Left lung (tissue), 4 donors: ENCODE measurements at regions not wholly inside any gene's neighbourhood (a gene's known extent, or its start where the extent isn't known, plus 50 kb on each side); places are given as distances from the start of the nearest gene placed in this dataset.

ENCODE experiments used
- ATAC-seq: fragments of 200-7000 bp; cut with Tn5 transposase; one replicate; pipeline ENCODE4 v1.9.1; 2020; ENCODE audit warnings: moderate library complexity
- DNase-seq, 4 donors: peaks; one replicate each; pipeline ENCODE4 v3.0.0-alpha.2; 2013 to 2020
- H3K27ac ChIP-seq, 2 donors: fragments of 200-600 bp; sonication (generic) in 1 of 2; one replicate each; pipeline versions ENCODE4 v1.5.0 to v1.8.0; 2020 to 2021
- H3K27me3 ChIP-seq, 2 donors: fragments of 200-600 bp; sonication (generic) in 1 of 2; one replicate each; pipeline versions ENCODE4 v1.5.0 to v1.8.0; 2020 to 2021
- H3K36me3 ChIP-seq, 2 donors: fragments of 200-600 bp; sonication (generic) in 1 of 2; one replicate each; pipeline versions ENCODE4 v1.5.0 to v1.8.0; 2020 to 2021
- H3K4me1 ChIP-seq, 2 donors: fragments of 200-600 bp; one replicate each; pipeline ENCODE4 v1.8.0; 2021
- H3K4me3 ChIP-seq, 2 donors: fragments of 200-600 bp; sonication (generic) in 1 of 2; one replicate each; pipeline versions ENCODE4 v1.5.0 to v1.8.0; 2020 to 2021; ENCODE audit warnings: mild to moderate bottlenecking in 1 of 2
- H3K9me3 ChIP-seq, 2 donors: fragments of 200-600 bp; sonication (generic) in 1 of 2; one replicate each; pipeline versions ENCODE4 v1.5.0 to v1.8.0; 2020 to 2021
- intact Hi-C, 2 donors: fragments of 100-400 bp; cut with DNase I; formaldehyde crosslinking; loops; one replicate each; pipeline versions ENCODE4 v1.11.2 to v1.14.2; 2022
- TF ChIP-seq, protein P1 (sequence below), 2 donors: fragments of 200-600 bp; sonication (generic) in 1 of 2; IDR thresholded peaks; one replicate each; pipeline versions ENCODE4 v1.5.0 to v1.8.0; 2021; ENCODE audit warnings: antibody characterized with exemption in 2 of 2
- donor health status: DM: no; HTN: yes; CAD: no.
- donor health status: DM: no; HTN: no; CAD: no.

DNA sequence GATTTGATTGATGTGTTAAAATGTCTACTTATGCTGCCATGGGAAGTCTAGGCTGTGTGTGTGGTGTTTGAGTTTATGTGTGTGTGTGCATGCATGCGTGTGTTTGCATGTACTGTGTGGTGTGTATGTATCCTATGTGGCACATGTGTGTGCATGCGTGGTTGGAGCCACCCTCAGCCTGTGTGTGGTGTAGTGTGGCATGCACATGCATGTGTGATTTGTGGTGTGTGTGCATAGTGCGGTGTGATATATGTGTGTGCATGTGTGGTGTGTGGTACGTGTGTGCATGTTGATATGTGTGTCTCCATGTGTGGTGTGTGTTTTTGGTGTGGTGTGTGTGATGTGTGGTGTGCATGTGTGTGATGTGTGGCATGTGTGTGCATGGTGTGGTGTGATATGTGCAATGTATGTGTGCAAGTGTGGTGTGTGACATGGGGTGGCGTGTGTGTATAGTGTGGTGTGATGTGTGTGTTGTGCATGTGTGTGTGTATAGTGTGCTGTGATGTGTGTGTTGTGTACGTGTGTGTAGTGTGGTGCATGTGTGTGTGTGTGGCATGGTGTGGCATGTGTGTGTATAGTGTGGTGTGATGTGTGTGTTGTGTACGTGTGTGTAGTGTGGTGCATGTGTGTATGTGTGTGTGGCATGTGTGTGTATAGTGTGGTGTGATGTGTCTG, 66.6 kb upstream of the HDAC4 start:
- TF ChIP-seq, protein P1, sequence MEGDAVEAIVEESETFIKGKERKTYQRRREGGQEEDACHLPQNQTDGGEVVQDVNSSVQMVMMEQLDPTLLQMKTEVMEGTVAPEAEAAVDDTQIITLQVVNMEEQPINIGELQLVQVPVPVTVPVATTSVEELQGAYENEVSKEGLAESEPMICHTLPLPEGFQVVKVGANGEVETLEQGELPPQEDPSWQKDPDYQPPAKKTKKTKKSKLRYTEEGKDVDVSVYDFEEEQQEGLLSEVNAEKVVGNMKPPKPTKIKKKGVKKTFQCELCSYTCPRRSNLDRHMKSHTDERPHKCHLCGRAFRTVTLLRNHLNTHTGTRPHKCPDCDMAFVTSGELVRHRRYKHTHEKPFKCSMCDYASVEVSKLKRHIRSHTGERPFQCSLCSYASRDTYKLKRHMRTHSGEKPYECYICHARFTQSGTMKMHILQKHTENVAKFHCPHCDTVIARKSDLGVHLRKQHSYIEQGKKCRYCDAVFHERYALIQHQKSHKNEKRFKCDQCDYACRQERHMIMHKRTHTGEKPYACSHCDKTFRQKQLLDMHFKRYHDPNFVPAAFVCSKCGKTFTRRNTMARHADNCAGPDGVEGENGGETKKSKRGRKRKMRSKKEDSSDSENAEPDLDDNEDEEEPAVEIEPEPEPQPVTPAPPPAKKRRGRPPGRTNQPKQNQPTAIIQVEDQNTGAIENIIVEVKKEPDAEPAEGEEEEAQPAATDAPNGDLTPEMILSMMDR (IDR thresholded peaks at IDR 0.05): no peak
- DNase-seq: peak in 1 of 4 donors; percentile 4
- H3K9me3 ChIP-seq: no peaks in the 10 kb centered on the region

DNA sequence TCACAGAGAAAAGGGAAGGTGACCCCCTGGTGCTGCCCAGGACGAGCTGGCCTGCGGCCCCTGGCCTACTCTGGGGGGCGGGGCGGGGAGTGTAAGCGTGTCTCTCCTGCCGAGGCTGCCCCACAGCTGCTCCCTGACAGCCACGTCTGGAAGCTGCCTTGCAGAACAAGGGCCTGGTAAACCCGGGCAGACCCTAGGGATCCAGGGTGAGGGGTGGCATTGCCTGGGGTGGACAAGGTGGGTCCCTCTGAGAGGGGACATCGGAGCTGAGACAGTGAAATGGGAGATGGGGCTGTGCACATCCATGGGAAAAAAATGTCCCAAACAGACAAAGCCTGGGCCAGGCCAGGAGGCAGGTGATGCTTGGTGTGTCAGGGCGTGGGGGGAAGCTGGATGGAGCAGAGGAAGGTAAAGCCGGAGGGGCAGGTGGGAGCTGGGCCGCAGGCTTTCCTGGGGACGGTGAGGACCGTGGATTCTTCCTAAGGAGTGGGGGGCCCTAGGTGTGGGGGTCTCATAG, 66.0 kb upstream of the HDAC4 start:
- ATAC-seq: no peak
- intact Hi-C loops: no loop called here
- no peaks in the 10 kb centered on the region for H3K36me3 ChIP-seq

More for the DNA sequence above, 66.6 kb upstream of the HDAC4 start:
- intact Hi-C loops: no loop called here
- ATAC-seq: no peak
- Histone ChIP-seq H3K36me3 (no peaks in the 10 kb centered on the region), H3K4me3 (no peak overlapping the region), H3K4me1 (peaks cover 0 to 36% of the 10 kb centered on the region in 2 donors), H3K27me3 (no peaks in the 10 kb centered on the region), H3K27ac (no peak overlapping the region)

DNA sequence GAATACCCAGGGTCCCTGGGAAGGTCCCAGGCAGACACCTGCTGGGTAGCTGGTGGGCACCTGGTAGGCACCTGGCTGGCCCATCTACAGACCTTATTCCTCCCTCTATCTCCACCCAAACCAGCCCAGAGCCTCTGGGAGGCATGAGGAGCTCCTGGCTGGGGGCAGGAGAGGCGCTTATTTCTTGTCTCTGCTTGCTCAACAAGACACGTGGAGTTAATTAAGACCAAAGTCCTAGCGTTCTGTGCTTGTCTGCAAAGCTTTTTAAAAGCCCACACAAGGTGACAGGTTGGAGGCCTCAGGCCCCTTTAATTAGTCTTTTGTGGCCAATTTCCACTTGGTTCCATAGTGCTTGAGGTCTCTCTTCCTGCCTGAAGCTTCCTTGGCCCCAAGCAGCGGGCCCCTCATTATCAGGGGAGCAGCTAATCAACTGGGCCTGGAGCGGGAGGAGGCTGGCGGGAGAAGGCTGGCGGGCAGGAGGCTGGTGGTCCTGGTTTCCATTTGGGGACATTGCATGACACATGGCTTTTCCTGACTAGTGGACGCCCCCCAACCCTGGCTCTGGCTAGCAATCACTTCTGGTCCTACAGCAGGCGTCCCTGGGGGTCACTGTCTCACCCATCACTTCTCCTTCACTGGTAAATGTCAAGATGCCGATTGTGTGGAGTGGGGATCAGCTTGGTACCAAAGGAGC, 65.4 kb upstream of the HDAC4 start:
- Histone ChIP-seq H3K4me3 (no peak overlapping the region), H3K36me3 (no peaks in the 10 kb centered on the region), H3K27ac (peak overlapping the region; percentile 59 to 92), H3K27me3 (no peaks in the 10 kb centered on the region), H3K4me1 (peaks cover 0 to 36% of the 10 kb centered on the region in 2 donors), H3K9me3 (no peaks in the 10 kb centered on the region)
- ATAC-seq (no peak), DNase-seq (no peak)
- TF ChIP-seq, protein P1 (IDR thresholded peaks at IDR 0.05): no peak
- intact Hi-C loops: no loop called here

More for the DNA sequence above, 66.0 kb upstream of the HDAC4 start:
- Histone ChIP-seq H3K4me3 (no peak overlapping the region), H3K27ac (no peak overlapping the region), H3K4me1 (peaks cover 0 to 36% of the 10 kb centered on the region in 2 donors), H3K9me3 (no peaks in the 10 kb centered on the region), H3K27me3 (no peaks in the 10 kb centered on the region)
- peak in 1 of 4 donors; percentile 32 for DNase-seq
- TF ChIP-seq, protein P1 (IDR thresholded peaks at IDR 0.05): no peak

DNA sequence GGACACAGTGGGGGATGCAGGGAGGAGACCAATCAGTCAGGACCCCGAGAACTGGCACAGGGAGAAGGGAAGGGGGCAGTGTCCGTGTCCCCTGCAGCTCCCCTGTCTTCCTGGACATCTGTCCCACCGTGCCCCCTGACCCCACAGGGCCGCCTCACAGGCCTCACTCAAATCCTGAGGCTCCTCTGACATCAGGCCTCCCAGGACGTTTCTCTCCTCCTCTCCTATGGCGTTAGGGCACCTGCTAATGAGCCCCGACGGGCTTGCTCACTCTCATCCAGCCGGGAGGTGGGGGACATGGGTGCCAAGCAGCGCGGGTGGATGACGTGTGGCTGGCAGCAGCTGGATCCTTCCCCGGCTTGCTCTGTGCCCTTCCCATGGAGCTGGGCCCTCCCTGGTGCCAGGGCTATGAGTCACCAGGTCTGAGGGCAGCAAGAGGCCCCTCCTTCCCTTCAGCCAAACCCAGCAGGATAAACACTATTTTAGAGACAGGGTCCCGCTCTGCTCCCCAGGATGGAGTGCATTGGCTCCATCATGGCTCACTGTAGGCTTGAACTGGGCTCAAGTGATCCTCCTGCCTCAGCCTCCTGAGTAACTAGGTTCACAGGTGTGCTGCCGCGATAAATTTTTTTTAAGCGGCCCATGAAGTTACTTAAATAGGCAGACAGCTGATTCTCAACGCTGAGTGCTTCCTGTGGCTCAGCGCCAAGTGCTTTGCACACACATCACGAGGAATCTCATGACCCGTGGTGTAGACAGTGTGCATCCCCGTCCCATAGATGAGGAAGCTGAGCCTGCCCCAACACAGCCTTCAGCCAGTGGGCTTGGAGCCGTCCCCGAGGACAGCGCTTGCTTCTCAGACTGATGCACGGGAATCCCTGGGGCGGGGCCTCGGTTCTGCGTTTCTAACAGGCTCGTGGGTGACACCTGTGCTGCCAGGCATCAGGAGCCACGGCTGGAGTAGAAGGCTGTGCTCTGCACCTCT, 64.5 kb upstream of the HDAC4 start:
- DNase-seq (peak in 2 of 4 donors; percentile 89 to 92), ATAC-seq (peak; percentile 86)
- Histone ChIP-seq H3K4me3 (no peak overlapping the region), H3K9me3 (no peaks in the 10 kb centered on the region), H3K4me1 (peaks cover 0 to 36% of the 10 kb centered on the region in 2 donors), H3K27me3 (no peaks in the 10 kb centered on the region), H3K27ac (peak overlapping the region; percentile 59 to 92), H3K36me3 (no peaks in the 10 kb centered on the region)
- intact Hi-C loops: no loop called here
- TF ChIP-seq, protein P1 (IDR thresholded peaks at IDR 0.05): no peak
